Limb (tissue), 2 donors: ENCODE measurements at regions not wholly inside any gene's neighbourhood (a gene's known extent, or its start where the extent isn't known, plus 50 kb on each side); places are given as distances from the start of the nearest gene placed in this dataset.
"Not testable (repeated sequence)": the region's sequence is repeated elsewhere in the genome, so short reads cannot be mapped to it uniquely, and the experiment has no call there.

Experiments
- DNase-seq, 2 donors: peaks; one replicate each; pipeline ENCODE4 v3.0.0-alpha.2; 2016; ENCODE audit errors: extremely low spot score in 2 of 2

- DNase-seq = not testable (repeated sequence)
Observed at GRCh38 chr1:143784239-143784882, 187.4 kb downstream of the FAM72C start.

GRCh38 chr1:143778178-143778577, 193.6 kb downstream of the FAM72C start:
- not testable (repeated sequence) for DNase-seq

- DNase-seq = not testable (repeated sequence)
Observed at GRCh38 chr1:143764831-143765230, 207.0 kb downstream of the FAM72C start.

GRCh38 chr1:143760366-143760765, 211.4 kb downstream of the FAM72C start:
- DNase-seq = not testable (repeated sequence)

GRCh38 chr1:143755961-143756360, 215.8 kb downstream of the FAM72C start:
- not testable (repeated sequence) for DNase-seq

- DNase-seq = no peak
Observed at GRCh38 chr1:143748906-143749305, 222.9 kb downstream of the FAM72C start.

GRCh38 chr1:143736562-143736961, 235.2 kb downstream of the FAM72C start:
- DNase-seq = no peak

GRCh38 chr1:143735764-143736461, 235.9 kb downstream of the FAM72C start:
- peak in 1 of 2 donors; percentile 34 for DNase-seq

GRCh38 chr1:143734261-143734660, 237.5 kb downstream of the FAM72C start:
- not testable (repeated sequence) for DNase-seq

- not testable (repeated sequence) for DNase-seq
Observed at GRCh38 chr1:143730890-143731289, 240.9 kb downstream of the FAM72C start.

- DNase-seq = peak in 1 of 2 donors; percentile 34
Observed at GRCh38 chr1:143729449-143730111, 242.2 kb downstream of the FAM72C start.

- DNase-seq = not testable (repeated sequence)
Observed at GRCh38 chr1:143728802-143729448, 242.9 kb downstream of the FAM72C start.

GRCh38 chr1:143727263-143727662, 244.5 kb downstream of the FAM72C start:
- no peak for DNase-seq

- no peak for DNase-seq
Observed at GRCh38 chr1:143721024-143721373, 250.8 kb downstream of the FAM72C start.

GRCh38 chr1:143720087-143721023, 251.4 kb downstream of the FAM72C start:
- peak in 1 of 2 donors; percentile 53 for DNase-seq

- DNase-seq = no peak
Observed at GRCh38 chr1:143718524-143718923, 253.3 kb downstream of the FAM72C start.

- DNase-seq = no peak
Observed at GRCh38 chr1:143718021-143718420, 253.8 kb downstream of the FAM72C start.

GRCh38 chr1:143717434-143717833, 254.4 kb downstream of the FAM72C start:
- no peak for DNase-seq

GRCh38 chr1:143714913-143715312, 256.9 kb downstream of the FAM72C start:
- DNase-seq = not testable (repeated sequence)

GRCh38 chr1:143709606-143710259, 262.1 kb downstream of the FAM72C start:
- not testable (repeated sequence) for DNase-seq
